HG02759 (cell line): ENCODE measurements at regions not wholly inside any gene's neighbourhood (a gene's known extent, or its start where the extent isn't known, plus 50 kb on each side); places are given as distances from the start of the nearest gene placed in this dataset.
"Not testable (repeated sequence)": the region's sequence is repeated elsewhere in the genome, so short reads cannot be mapped to it uniquely, and the experiment has no call there.

ENCODE experiments used
- ATAC-seq: cut with Tn5 transposase; IDR thresholded peaks from one replicate; pipeline ENCODE4 v1.9.1; 2021; ENCODE audit warnings: mild to moderate bottlenecking, moderate library complexity; ENCODE audit not compliant: unreplicated experiment

- no peak for ATAC-seq
Measured at GRCh38 chr12:118536306-118536906, 160.1 kb downstream of the SUDS3 start.

- ATAC-seq = no peak
Measured at GRCh38 chr12:118537481-118537917, 161.1 kb downstream of the SUDS3 start.

GRCh38 chr12:118541071-118541470, 164.7 kb downstream of the SUDS3 start:
- ATAC-seq = no peak

- ATAC-seq = no peak
Measured at GRCh38 chr12:118541934-118542333, 165.6 kb downstream of the SUDS3 start.

- no peak for ATAC-seq
Measured at GRCh38 chr12:118543651-118544050, 167.3 kb downstream of the SUDS3 start.

- ATAC-seq = no peak
Measured at GRCh38 chr12:118544569-118544968, 168.2 kb downstream of the SUDS3 start.

GRCh38 chr12:118547606-118548005, 171.3 kb downstream of the SUDS3 start:
- ATAC-seq = not testable (repeated sequence)

- no peak for ATAC-seq
Measured at GRCh38 chr12:118548887-118549509, 172.6 kb downstream of the SUDS3 start.

GRCh38 chr12:118549510-118549980, 173.2 kb downstream of the SUDS3 start:
- ATAC-seq = no peak

GRCh38 chr12:118553856-118554504, 177.6 kb downstream of the SUDS3 start:
- no peak for ATAC-seq

- ATAC-seq = no peak
Measured at GRCh38 chr12:118558941-118559340, 182.6 kb downstream of the SUDS3 start.

GRCh38 chr12:118560733-118561132, 184.4 kb downstream of the SUDS3 start:
- no peak for ATAC-seq

- ATAC-seq = no peak
Measured at GRCh38 chr12:118571730-118572129, 195.4 kb downstream of the SUDS3 start.

- no peak for ATAC-seq
Measured at GRCh38 chr12:118574288-118574687, 197.9 kb downstream of the SUDS3 start.

GRCh38 chr12:118575730-118576129, 199.4 kb downstream of the SUDS3 start:
- ATAC-seq = no peak

- ATAC-seq = no peak
Measured at GRCh38 chr12:118581371-118581770, 205.0 kb downstream of the SUDS3 start.

- ATAC-seq = no peak
Measured at GRCh38 chr12:118582863-118583262, 206.5 kb downstream of the SUDS3 start.

- no peak for ATAC-seq
Measured at GRCh38 chr12:118586433-118586832, 210.1 kb downstream of the SUDS3 start.

GRCh38 chr12:118589162-118589561, 212.8 kb downstream of the SUDS3 start:
- ATAC-seq = no peak

GRCh38 chr12:118590406-118591150, 214.2 kb downstream of the SUDS3 start:
- ATAC-seq = no peak

- ATAC-seq = no peak
Measured at GRCh38 chr12:118603610-118604361, 227.4 kb downstream of the SUDS3 start.
